ENCODE measurements at regions not wholly inside any gene's neighbourhood (a gene's known extent, or its start where the extent isn't known, plus 50 kb on each side); places are given as distances from the start of the nearest gene placed in this dataset.

DNA sequence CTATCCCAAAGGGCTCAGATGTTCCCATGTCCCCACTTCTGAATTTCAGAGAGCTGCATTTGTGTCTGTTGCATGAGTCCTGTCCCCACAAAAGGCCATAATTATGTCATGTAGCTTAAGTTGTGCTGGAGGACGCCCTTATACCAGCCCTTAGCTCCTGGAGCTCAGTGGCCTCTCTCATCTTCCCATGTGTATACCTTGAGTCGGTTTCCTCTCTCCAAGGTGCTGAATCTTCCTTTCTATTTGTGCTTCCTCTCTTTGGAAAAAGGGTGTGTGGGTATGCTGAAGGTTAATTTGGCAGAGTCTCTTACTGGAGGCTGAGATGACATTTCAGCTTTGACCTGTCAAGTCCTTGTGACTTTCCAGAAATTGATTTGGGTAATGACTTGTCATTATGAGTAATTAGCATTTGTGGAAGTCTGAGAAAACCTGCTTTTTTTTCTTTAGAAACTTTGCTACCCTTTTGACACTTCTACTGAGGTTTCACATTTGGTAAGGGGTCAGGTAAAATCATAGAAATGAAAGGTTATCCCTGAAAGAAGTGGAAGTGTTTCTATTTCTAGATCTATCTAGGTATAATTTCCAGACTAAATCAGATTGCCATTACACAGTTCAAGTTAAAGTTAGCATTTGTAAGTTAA is 185.4 kb downstream of the ABCC12 start:
- Histone ChIP-seq H2BK15ac (ENCODE audit: low read length) (no peak overlapping the region), H2BK120ac (replicated peaks; ENCODE audit: low read depth, low read length) (no peak overlapping the region)

More for the DNA sequence above, 185.4 kb downstream of the ABCC12 start:
- Histone ChIP-seq H3K9me3 (ENCODE audit: insufficient read depth in 2 of 2, low read depth in 1 of 2, low read length in 1 of 2) (no peaks in the 10 kb centered on the region), H2BK5ac (ENCODE audit: low read depth, low read length) (no peak overlapping the region), H4K91ac (replicated peaks; ENCODE audit: insufficient read length, low read length) (no peak overlapping the region), H3K4ac (replicated peaks; ENCODE audit: insufficient read length, low read depth, low read length) (no peak overlapping the region), H3K18ac (ENCODE audit: extremely low read depth, low read length) (no peak overlapping the region), H3K14ac (ENCODE audit: insufficient read length) (no peak overlapping the region), H3K79me1 (ENCODE audit: low read depth, low read length) (no peaks in the 10 kb centered on the region), H3K23me2 (ENCODE audit: low read depth, low read length) (no peaks in the 10 kb centered on the region), H3K27me3 (replicated peaks in 1 of 4; ENCODE audit: control insufficient read depth in 3 of 4, extremely low read depth in 1 of 4, insufficient read depth in 3 of 4, low read length in 3 of 4) (no peaks in the 10 kb centered on the region), H3K27ac (ENCODE audit: low read depth, low read length) (no peak overlapping the region), H3K4me1 (replicated peaks in 1 of 4; ENCODE audit: control insufficient read depth in 3 of 4, insufficient read depth in 4 of 4, low read length in 3 of 4) (peaks cover 0 to 11% (median 4%) of the 10 kb centered on the region in 4 experiments; a peak in 3 of 7 replicates), H2AFZ (ENCODE audit: low read length) (no peak overlapping the region), H3K79me2 (ENCODE audit: control insufficient read depth in 1 of 2, insufficient read depth in 2 of 2, low read length in 2 of 2) (no peaks in the 10 kb centered on the region), H3K4me3 (ENCODE audit: extremely low read depth in 1 of 4, insufficient read depth in 2 of 4, low read depth in 3 of 4, low read length in 4 of 4) (no peak overlapping the region), H2BK12ac (ENCODE audit: low read depth, low read length) (no peak overlapping the region), H2AK5ac (ENCODE audit: low read depth, low read length) (no peak overlapping the region), H3K23ac (ENCODE audit: insufficient read length) (no peak overlapping the region), H4K8ac (ENCODE audit: extremely low read depth, insufficient read depth, low read length) (no peak overlapping the region), H4K20me1 (replicated peaks in 1 of 2; ENCODE audit: control insufficient read depth in 1 of 2, insufficient read depth in 2 of 2, low read length in 2 of 2) (no peaks in the 10 kb centered on the region), H3K4me2 (ENCODE audit: insufficient read depth in 1 of 2, low read depth in 2 of 2, low read length in 2 of 2) (no peak overlapping the region), H2BK20ac (ENCODE audit: low read length) (no peak overlapping the region), H3K36me3 (ENCODE audit: control insufficient read depth in 2 of 4, insufficient read depth in 4 of 4, low read length in 3 of 4) (no peaks in the 10 kb centered on the region), H3K56ac (replicated peaks; ENCODE audit: insufficient read length, low read depth, low read length) (no peak overlapping the region), H3K9ac (replicated peaks in 1 of 4; ENCODE audit: extremely low read depth in 1 of 4, low read depth in 3 of 4, low read length in 3 of 4) (no peak overlapping the region), H4K5ac (ENCODE audit: insufficient read length, low read depth, low read length) (no peak overlapping the region)
- no peak for TF ChIP-seq JUND (IDR thresholded peaks at IDR 0.05; ENCODE audit: low read length)
- TF ChIP-seq RAD21 (IDR thresholded peaks at IDR 0.05 in 1 of 2, conservative IDR thresholded peaks at IDR 0.05 in 1 of 2; ENCODE audit: low read depth in 2 of 2, low read length in 2 of 2): peak in 1 of 2 experiments; percentile 15; a peak in 1 of 4 replicates
- peak; percentile 77 to 81; a peak in 2 of 4 replicates for TF ChIP-seq SIN3A (conservative IDR thresholded peaks at IDR 0.05 in 1 of 2, IDR thresholded peaks at IDR 0.05 in 1 of 2; ENCODE audit: low read depth in 1 of 2, low read length in 2 of 2)
- no peak for TF ChIP-seq EGR1 (IDR thresholded peaks at IDR 0.05; ENCODE audit: borderline replicate concordance, low read depth, low read length)
- FAIRE-seq (peak; percentile 94), DNase-seq (ENCODE audit: low read depth in 1 of 2, low spot score in 2 of 2) (no peak)
- ChIA-PET POLR2A (ENCODE audit: partially characterized antibody) (no interaction called here), CTCF (ENCODE audit: partially characterized antibody) (interaction anchor here (0.6 kb wide), 1 partner anchor 154 kb away, joined by 3 read pairs; no protein-coding TSS in a partner anchor)
- 22% methylated on average over 2 of the region's 2 CpGs; no CpG with 5 or more reads in 1 of the 2 experiments for WGBS, 2 experiments (ENCODE audit: extremely low coverage in 1 of 2, insufficient coverage in 1 of 2, insufficient read length in 1 of 2, insufficient replicate concordance in 2 of 2, low coverage in 1 of 2, low lambda C conversion rate in 2 of 2, missing lambda C conversion rate in 1 of 2)
